ENCODE measurements at regions not wholly inside any gene's neighbourhood (a gene's known extent, or its start where the extent isn't known, plus 50 kb on each side); places are given as distances from the start of the nearest gene placed in this dataset.

GRCh38 chr4:115515772-115516171 is 402.4 kb upstream of the NDST4 start:
- H3K36me3 Mint-ChIP-seq (ENCODE audit: insufficient read depth in 1 of 3, low read depth in 3 of 3), result peaks cover 0 to 3% (median 0%) of the 10 kb centered on the region in 3 experiments; a peak in 1 of 7 replicates
- no peak overlapping the region for H4K5ac ChIP-seq (ENCODE audit: insufficient read length, low read depth, low read length)
- H3K79me1 ChIP-seq (ENCODE audit: insufficient read depth, low read depth, low read length, poor library complexity, severe bottlenecking), result no peaks in the 10 kb centered on the region
- H4K20me1 ChIP-seq (ENCODE audit: control insufficient read depth, insufficient read depth, insufficient read length), result no peaks in the 10 kb centered on the region
- no peak overlapping the region for H3K56ac ChIP-seq (ENCODE audit: insufficient read length, low read depth, low read length)
- WGBS (ENCODE audit: extremely low coverage, insufficient read length, low lambda C conversion rate), result no CpG with 5 or more reads among the region's 2 CpGs
- H3K4ac ChIP-seq (ENCODE audit: low read depth, low read length), result no peak overlapping the region
- H4K91ac ChIP-seq (ENCODE audit: insufficient read length, low read depth, low read length), result no peak overlapping the region
- no peak overlapping the region for H3K9ac ChIP-seq (ENCODE audit: extremely low read depth, insufficient read length, low read length)
- no peak overlapping the region for H2BK5ac ChIP-seq (ENCODE audit: insufficient read length, low read length)
- H3K14ac ChIP-seq (ENCODE audit: insufficient read depth, low read length), result no peak overlapping the region
- H2AK5ac ChIP-seq (ENCODE audit: insufficient read length, low read length), result no peak overlapping the region
- H3K79me2 ChIP-seq (ENCODE audit: insufficient read depth, low read length), result no peaks in the 10 kb centered on the region
- no peak overlapping the region for H3K23ac ChIP-seq (ENCODE audit: insufficient read length, low read depth, low read length)
- no peak overlapping the region for H2BK120ac ChIP-seq (ENCODE audit: low read depth, low read length, poor library complexity, severe bottlenecking)
- H3T11ph ChIP-seq (ENCODE audit: low read length), result no peak overlapping the region
- no peak overlapping the region for H3K27ac ChIP-seq (ENCODE audit: insufficient read length, low read depth, low read length)
- DNase-seq, result no peak
- no peak overlapping the region for H4K8ac ChIP-seq (replicated peaks; ENCODE audit: insufficient read length, low read depth, low read length)
- no peaks in the 10 kb centered on the region for H3K4me1 ChIP-seq (ENCODE audit: insufficient read depth, low read length)
- H3K9me3 ChIP-seq (ENCODE audit: control insufficient read depth, low read depth, low read length), result no peaks in the 10 kb centered on the region
- peaks cover 0 to 6% of the 10 kb centered on the region in 2 experiments; a peak in 2 of 4 replicates for H3K4me1 Mint-ChIP-seq
- H2BK15ac ChIP-seq (ENCODE audit: low read depth, low read length), result no peak overlapping the region
- no peaks in the 10 kb centered on the region for H3K27me3 ChIP-seq (ENCODE audit: insufficient read depth, low read length)
- no peak overlapping the region for H2BK20ac ChIP-seq (ENCODE audit: low read depth, low read length, poor library complexity, severe bottlenecking)
- peaks cover 0 to 3% of the 10 kb centered on the region in 2 experiments; a peak in 3 of 5 replicates for H3K9me3 Mint-ChIP-seq
- no peaks in the 10 kb centered on the region; the same call in 1 of the 2 replicates for H3K27me3 Mint-ChIP-seq (ENCODE audit: low read depth)
- TF ChIP-seq, protein P1, sequence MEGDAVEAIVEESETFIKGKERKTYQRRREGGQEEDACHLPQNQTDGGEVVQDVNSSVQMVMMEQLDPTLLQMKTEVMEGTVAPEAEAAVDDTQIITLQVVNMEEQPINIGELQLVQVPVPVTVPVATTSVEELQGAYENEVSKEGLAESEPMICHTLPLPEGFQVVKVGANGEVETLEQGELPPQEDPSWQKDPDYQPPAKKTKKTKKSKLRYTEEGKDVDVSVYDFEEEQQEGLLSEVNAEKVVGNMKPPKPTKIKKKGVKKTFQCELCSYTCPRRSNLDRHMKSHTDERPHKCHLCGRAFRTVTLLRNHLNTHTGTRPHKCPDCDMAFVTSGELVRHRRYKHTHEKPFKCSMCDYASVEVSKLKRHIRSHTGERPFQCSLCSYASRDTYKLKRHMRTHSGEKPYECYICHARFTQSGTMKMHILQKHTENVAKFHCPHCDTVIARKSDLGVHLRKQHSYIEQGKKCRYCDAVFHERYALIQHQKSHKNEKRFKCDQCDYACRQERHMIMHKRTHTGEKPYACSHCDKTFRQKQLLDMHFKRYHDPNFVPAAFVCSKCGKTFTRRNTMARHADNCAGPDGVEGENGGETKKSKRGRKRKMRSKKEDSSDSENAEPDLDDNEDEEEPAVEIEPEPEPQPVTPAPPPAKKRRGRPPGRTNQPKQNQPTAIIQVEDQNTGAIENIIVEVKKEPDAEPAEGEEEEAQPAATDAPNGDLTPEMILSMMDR (conservative IDR thresholded peaks at IDR 0.05), result no peak
- H2BK12ac ChIP-seq (ENCODE audit: insufficient read length, low read depth, low read length), result no peak overlapping the region
- no peak overlapping the region for H3K27ac Mint-ChIP-seq
- no peak overlapping the region for H3K4me3 Mint-ChIP-seq
- no peak overlapping the region for H3K4me2 ChIP-seq (ENCODE audit: insufficient read depth, insufficient read length, low read length)
- H3K18ac ChIP-seq (ENCODE audit: insufficient read length, low read depth, low read length), result no peak overlapping the region
- no peak overlapping the region for H2AFZ ChIP-seq (ENCODE audit: low read length)
- no peaks in the 10 kb centered on the region for H3K23me2 ChIP-seq (ENCODE audit: insufficient read length, low read depth, low read length, poor library complexity, severe bottlenecking)
